GM18868 (cell line): ENCODE measurements at regions not wholly inside any gene's neighbourhood (a gene's known extent, or its start where the extent isn't known, plus 50 kb on each side); places are given as distances from the start of the nearest gene placed in this dataset.
"Not testable (repeated sequence)": the region's sequence is repeated elsewhere in the genome, so short reads cannot be mapped to it uniquely, and the experiment has no call there.

ENCODE experiments used
- ATAC-seq: cut with Tn5 transposase; IDR thresholded peaks from one replicate; pipeline ENCODE4 v1.9.1; 2021; ENCODE audit warnings: mild to moderate bottlenecking, moderate library complexity; ENCODE audit not compliant: unreplicated experiment

GRCh38 chr22:48503876-48504275 lies 1323.8 kb downstream of the BRD1 start:
- no peak for ATAC-seq

GRCh38 chr22:48503035-48503625 lies 1324.5 kb downstream of the BRD1 start:
- no peak for ATAC-seq

- no peak for ATAC-seq
Observed at GRCh38 chr22:48501231-48501750, 1326.4 kb downstream of the BRD1 start.

- ATAC-seq, result no peak
Observed at GRCh38 chr22:48500471-48501230, 1327.0 kb downstream of the BRD1 start.

- no peak for ATAC-seq
Observed at GRCh38 chr22:48499456-48500425, 1327.9 kb downstream of the BRD1 start.

GRCh38 chr22:48498526-48499331 lies 1328.9 kb downstream of the BRD1 start:
- ATAC-seq, result no peak

DNA sequence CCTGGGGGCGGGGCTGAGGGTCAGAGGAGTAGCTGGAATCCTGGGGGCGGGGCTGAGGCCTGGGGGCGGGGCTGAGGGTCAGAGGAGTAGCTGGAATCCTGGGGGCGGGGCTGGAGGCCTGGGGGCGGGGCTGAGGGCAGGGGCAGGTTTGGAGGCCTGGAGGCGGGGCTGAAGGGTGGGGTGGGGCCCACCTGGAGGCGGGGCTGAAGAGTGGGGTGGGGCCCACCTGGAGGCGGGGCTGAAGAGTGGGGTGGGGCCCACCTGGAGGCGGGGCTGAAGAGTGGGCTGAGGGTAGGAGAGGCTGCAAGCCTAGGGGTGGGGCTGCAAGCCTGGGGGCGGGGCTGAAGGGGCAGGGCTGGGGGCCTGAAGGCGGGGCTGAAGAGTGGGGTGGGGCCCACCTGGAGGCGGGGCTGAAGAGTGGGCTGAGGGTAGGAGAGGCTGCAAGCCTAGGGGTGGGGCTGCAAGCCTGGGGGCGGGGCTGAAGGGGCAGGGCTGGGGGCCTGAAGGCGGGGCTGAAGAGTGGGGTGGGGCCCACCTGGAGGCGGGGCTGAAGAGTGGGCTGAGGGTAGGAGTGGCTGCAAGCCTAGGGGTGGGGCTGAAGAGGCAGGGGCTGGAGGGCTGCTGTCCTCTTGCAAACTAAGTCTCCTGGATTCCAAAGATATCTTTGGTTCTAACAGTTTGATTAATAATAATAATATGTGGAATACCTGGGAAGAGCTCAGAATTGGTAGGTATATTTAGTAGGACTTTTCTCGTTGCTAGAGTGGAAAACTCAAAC lies 1329.7 kb downstream of the BRD1 start:
- ATAC-seq, result not testable (repeated sequence)

- no peak for ATAC-seq
Observed at GRCh38 chr22:48496987-48497650, 1330.6 kb downstream of the BRD1 start.

DNA sequence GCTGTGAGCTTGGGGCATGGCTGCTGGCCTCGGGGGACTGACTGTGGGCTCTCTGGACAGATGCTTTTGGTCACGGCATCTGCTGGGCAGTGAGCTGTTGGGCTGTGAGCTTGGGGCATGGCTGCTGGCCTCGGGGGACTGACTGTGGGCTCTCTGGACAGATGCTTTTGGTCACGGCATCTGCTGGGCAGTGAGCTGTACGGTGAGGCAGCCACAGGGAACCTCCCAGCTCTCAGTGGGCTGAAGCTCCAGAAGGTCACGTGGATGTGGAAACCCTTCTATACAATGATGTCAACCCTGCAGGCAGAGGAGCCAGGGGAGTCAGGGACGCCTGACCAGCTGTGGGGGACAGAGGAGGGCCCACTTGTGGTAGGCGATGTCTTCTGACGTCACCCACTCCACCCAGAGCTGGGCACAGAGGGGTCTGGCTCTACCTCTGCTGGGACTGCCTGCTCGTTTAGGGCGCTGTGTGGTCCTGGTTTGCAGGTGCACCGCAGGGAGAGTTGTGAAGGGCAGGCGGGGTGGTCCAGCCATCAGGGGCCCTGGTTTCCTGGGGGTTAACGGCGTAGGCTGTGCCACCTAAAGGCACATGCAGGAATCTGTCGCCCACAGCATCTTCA lies 1331.3 kb downstream of the BRD1 start:
- no peak for ATAC-seq

DNA sequence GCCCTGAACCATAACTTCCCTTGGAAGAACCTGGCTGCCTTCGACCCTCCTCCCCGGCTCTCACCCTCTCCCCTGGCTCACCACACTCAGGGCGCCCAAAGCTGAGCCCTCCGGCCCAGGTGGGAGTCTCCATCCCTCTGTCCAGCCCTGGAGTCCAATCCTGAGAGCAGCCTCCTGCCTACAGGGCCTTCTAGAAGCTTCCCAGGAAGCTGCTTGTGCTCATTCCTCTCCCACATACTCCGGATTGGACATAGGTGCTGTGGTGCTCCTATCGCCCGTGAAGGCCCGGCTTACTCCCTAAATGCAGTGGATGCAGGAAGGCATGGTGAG lies 1332.0 kb downstream of the BRD1 start:
- ATAC-seq, result no peak

GRCh38 chr22:48494968-48495750 lies 1332.5 kb downstream of the BRD1 start:
- ATAC-seq, result no peak

- no peak for ATAC-seq
Observed at GRCh38 chr22:48494256-48494967, 1333.3 kb downstream of the BRD1 start.

GRCh38 chr22:48493733-48494132 lies 1333.9 kb downstream of the BRD1 start:
- ATAC-seq, result no peak

GRCh38 chr22:48492366-48493320 lies 1335.0 kb downstream of the BRD1 start:
- ATAC-seq, result no peak

DNA sequence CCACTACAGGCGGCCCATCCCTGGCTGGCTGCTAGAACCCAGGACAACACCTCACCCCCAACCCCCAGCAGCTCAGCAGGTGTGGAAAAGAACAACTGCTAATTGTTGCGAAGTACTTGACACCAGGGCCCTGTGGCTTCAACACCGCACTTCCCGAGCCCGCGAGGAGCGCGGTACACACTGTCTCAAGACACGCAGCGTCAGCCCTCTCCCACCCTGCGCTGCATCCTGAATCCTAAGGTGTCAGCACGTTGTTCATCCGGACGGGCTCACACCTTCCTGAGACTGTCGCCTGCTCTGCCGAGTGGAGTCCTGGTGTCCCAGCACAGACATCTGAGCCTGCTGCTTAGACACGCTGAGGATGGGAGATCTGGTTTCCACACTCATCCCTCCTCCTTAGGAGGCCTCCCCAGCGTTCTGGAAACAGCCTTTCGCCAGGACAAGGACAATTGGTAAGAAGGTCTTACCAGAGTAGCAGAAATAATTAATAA lies 1336.2 kb downstream of the BRD1 start:
- ATAC-seq, result no peak
